SK-N-SH (cell line): ENCODE measurements at regions not wholly inside any gene's neighbourhood (a gene's known extent, or its start where the extent isn't known, plus 50 kb on each side); places are given as distances from the start of the nearest gene placed in this dataset.

Experiments
- CTCF ChIA-PET: fragments of 300-600, 350-600 bp; formaldehyde crosslinking; extraction: SDS; loops from one replicate; lab custom pipeline; 2021; lab: Yijun Ruan, JAX
- POLR2A ChIA-PET: fragments of 350-600 bp; sonication (Branson Sonifier 250); formaldehyde crosslinking; extraction: SDS; loops from one replicate; lab custom pipeline; 2020; ENCODE audit warnings: antibody characterized with exemption, inconsistent platforms; lab: Yijun Ruan, JAX
- DNase-seq: peaks from one replicate; pipeline ENCODE4 v3.0.0; 2012
- H2AFZ ChIP-seq: fragments of 200-600 bp; sonication (generic); 2 replicates; pipeline ENCODE4 v1.8.1; 2016; ENCODE audit warnings: antibody characterized with exemption, mild to moderate bottlenecking, low read depth
- H3F3A ChIP-seq: fragments of 200-600 bp; sonication (generic); replicated peaks from 2 replicates; pipeline ENCODE3; 2016; ENCODE audit warnings: antibody characterized with exemption, mild to moderate bottlenecking; ENCODE audit not compliant: insufficient read depth
- H3K27ac ChIP-seq, 2 experiments: fragments of 200-500 bp in 1 of 2; fragments of 200-600 bp in 1 of 2; sonication (Bioruptor generic) in 1 of 2; sonication (generic), shearing (Covaris generic) in 1 of 2; 2 replicates each; pipeline versions ENCODE4 v1.5.1 to v1.6.1; 2014 to 2016; ENCODE audit warnings: low read depth in 2 of 2, inconsistent platforms in 1 of 2, low read length in 1 of 2, mild to moderate bottlenecking in 1 of 2, mixed read lengths in 1 of 2
- H3K27me3 ChIP-seq: fragments of 200-600 bp; sonication (generic), shearing (Covaris generic); 2 replicates; pipeline ENCODE4 v1.6.1; 2016; ENCODE audit warnings: mixed run types; ENCODE audit not compliant: insufficient read depth
- H3K36me3 ChIP-seq, 2 experiments: fragments of 200-500 bp in 1 of 2; fragments of 200-600 bp in 1 of 2; sonication (Bioruptor generic) in 1 of 2; sonication (generic) in 1 of 2; replicated peaks in 1 of 2; 2 replicates each; pipeline versions ENCODE3 to v1.5.1; 2014 to 2016; ENCODE audit warnings: low read length in 1 of 2, mild to moderate bottlenecking in 1 of 2; ENCODE audit not compliant: insufficient read depth in 2 of 2, control insufficient read depth in 1 of 2
- H3K4me1 ChIP-seq, 2 experiments: fragments of 200-500 bp in 1 of 2; fragments of 200-600 bp in 1 of 2; sonication (Bioruptor generic) in 1 of 2; sonication (generic), shearing (Covaris generic) in 1 of 2; 2 replicates each; pipeline versions ENCODE4 v1.5.1 to v1.6.1; 2014 to 2016; ENCODE audit warnings: low read depth in 1 of 2, low read length in 1 of 2, mixed run types in 1 of 2; ENCODE audit not compliant: insufficient read depth in 2 of 2, control insufficient read depth in 1 of 2
- H3K4me2 ChIP-seq: fragments of 200-600 bp; sonication (generic), shearing (Covaris generic); 2 replicates; pipeline ENCODE4 v1.6.1; 2017; ENCODE audit warnings: mixed run types
- H3K4me3 ChIP-seq, 2 experiments: fragments of 200-500 bp in 1 of 2; fragments of 200-600 bp in 1 of 2; sonication (Bioruptor generic) in 1 of 2; sonication (generic), shearing (Covaris generic) in 1 of 2; 2 replicates each; pipeline versions ENCODE4 v1.5.1 to v1.8.1; 2014 to 2016; ENCODE audit warnings: low read depth in 2 of 2, inconsistent platforms in 1 of 2, low read length in 1 of 2, mild to moderate bottlenecking in 1 of 2, mixed read lengths in 1 of 2, moderate library complexity in 1 of 2
- H3K79me2 ChIP-seq: fragments of 200-600 bp; sonication (generic); 2 replicates; pipeline ENCODE4 v1.8.1; 2017; ENCODE audit warnings: mild to moderate bottlenecking; ENCODE audit not compliant: insufficient read depth
- H3K9ac ChIP-seq: fragments of 200-600 bp; sonication (generic); 2 replicates; pipeline ENCODE4 v1.6.1; 2017; ENCODE audit warnings: mixed run types
- H3K9me2 ChIP-seq: fragments of 200-600 bp; sonication (generic); 2 replicates; pipeline ENCODE4 v1.6.1; 2017; ENCODE audit warnings: mixed run types
- H3K9me3 ChIP-seq: fragments of 200-600 bp; sonication (generic); 2 replicates; pipeline ENCODE4 v1.6.1; 2017; ENCODE audit warnings: mixed run types, mild to moderate bottlenecking, moderate library complexity
- H4K20me1 ChIP-seq: fragments of 200-600 bp; sonication (generic); 2 replicates; pipeline ENCODE4 v1.6.1; 2017; ENCODE audit warnings: mild to moderate bottlenecking, mixed run types; ENCODE audit not compliant: insufficient read depth
- ELF1 ChIP-seq: IDR thresholded peaks from 2 replicates; pipeline ENCODE4 v1.4.0; 2012
- FOXJ3 ChIP-seq: sonication (generic); formaldehyde crosslinking; IDR thresholded peaks from 2 replicates; pipeline ENCODE4 v1.5.1; 2020; ENCODE audit warnings: mild to moderate bottlenecking, missing genetic modification reagents
- GABPA ChIP-seq: IDR thresholded peaks from 2 replicates; pipeline ENCODE4 v1.4.0; 2012; ENCODE audit warnings: low read depth, mild to moderate bottlenecking
- JUND ChIP-seq: IDR thresholded peaks from 2 replicates; pipeline ENCODE4 v1.4.0; 2012
- MEF2A ChIP-seq: IDR thresholded peaks from 2 replicates; pipeline ENCODE4 v1.4.0; 2012; ENCODE audit warnings: low read depth, borderline replicate concordance
- NFIC ChIP-seq: IDR thresholded peaks from 2 replicates; pipeline ENCODE4 v1.4.0; 2012; ENCODE audit warnings: borderline replicate concordance
- POLR2AphosphoS5 ChIP-seq: IDR thresholded peaks from 2 replicates; pipeline ENCODE4 v1.6.1; 2012; ENCODE audit warnings: low read depth, low read length
- RAD21 ChIP-seq: IDR thresholded peaks from 2 replicates; pipeline ENCODE4 v1.6.1; 2012; ENCODE audit warnings: mild to moderate bottlenecking, low read length
- SIN3A ChIP-seq: IDR thresholded peaks from 2 replicates; pipeline ENCODE4 v1.6.1; 2012; ENCODE audit warnings: low read depth, mild to moderate bottlenecking, low read length, moderate library complexity, borderline replicate concordance
- TAF1 ChIP-seq: IDR thresholded peaks from 2 replicates; pipeline ENCODE4 v1.6.1; 2012; ENCODE audit warnings: low read depth, mild to moderate bottlenecking, low read length, moderate library complexity, borderline replicate concordance
- TCF12 ChIP-seq: IDR thresholded peaks from 2 replicates; pipeline ENCODE4 v1.4.0; 2012
- YY1 ChIP-seq: IDR thresholded peaks from 2 replicates; pipeline ENCODE4 v1.4.0; 2012; ENCODE audit warnings: low read depth, mild to moderate bottlenecking
- WGBS: methylation state at CpG from one replicate; pipeline ENCODE4 v1.1.6; 2017; ENCODE audit warnings: low lambda C conversion rate; 5-methylcytosine and 5-hydroxymethylcytosine counted together
- TF ChIP-seq, protein P1 (sequence below): fragments of 200-600 bp; sonication (generic); IDR thresholded peaks from 2 replicates; pipeline ENCODE4 v1.6.1; 2017; ENCODE audit warnings: antibody characterized with exemption, mild to moderate bottlenecking, moderate library complexity
- TF ChIP-seq, protein P2 (sequence below): fragments of 150-350 bp; IDR thresholded peaks from 2 replicates; pipeline ENCODE4 v1.6.1; 2016; ENCODE audit warnings: mild to moderate bottlenecking, low read depth, low read length

DNA sequence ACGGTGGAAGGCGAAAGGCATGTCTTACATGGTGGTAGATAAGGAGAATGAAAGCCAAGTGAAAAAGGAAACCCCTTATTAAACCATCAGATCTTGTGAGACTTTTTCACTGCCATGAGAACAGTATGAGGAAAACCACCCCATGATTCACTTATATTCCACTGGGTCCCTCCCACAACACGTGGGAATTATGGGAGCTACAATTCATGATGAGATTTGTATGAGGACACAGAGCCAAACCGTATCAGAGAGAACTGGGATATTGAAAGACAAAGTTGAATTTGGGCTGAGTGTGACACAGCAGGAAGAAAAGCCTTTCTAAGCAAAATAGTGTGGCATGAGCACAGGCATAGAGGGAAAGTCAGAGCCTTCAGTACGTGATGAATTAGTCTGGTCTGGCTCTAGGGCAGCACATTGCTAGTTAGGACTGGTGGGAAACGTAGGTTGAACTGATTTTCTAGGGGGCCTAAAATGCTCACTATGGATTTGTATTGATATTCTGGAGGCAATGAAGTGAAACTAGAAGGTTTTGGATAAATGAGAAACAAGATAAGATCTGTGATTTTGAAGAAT, 84.8 kb upstream of the RND3 start:
- Histone ChIP-seq H3K4me3 (no peak overlapping the region), H3K79me2 (no peaks in the 10 kb centered on the region), H3K27ac (no peak overlapping the region), H3K9me2 (no peaks in the 10 kb centered on the region), H3K9me3 (no peaks in the 10 kb centered on the region), H3K27me3 (no peaks in the 10 kb centered on the region), H3K36me3 (no peaks in the 10 kb centered on the region), H3K4me1 (peaks cover 0 to 2% of the 10 kb centered on the region in 2 experiments; a peak in 3 of 4 replicates), H3K9ac (no peak overlapping the region), H3K4me2 (no peak overlapping the region), H3F3A (peaks cover 5% of the 10 kb centered on the region), H4K20me1 (no peaks in the 10 kb centered on the region), H2AFZ (no peak overlapping the region)
- no peak for DNase-seq
- no peak for TF ChIP-seq TAF1
- TF ChIP-seq JUND: no peak
- no peak for TF ChIP-seq NFIC
- TF ChIP-seq TCF12: no peak
- TF ChIP-seq, protein P1, sequence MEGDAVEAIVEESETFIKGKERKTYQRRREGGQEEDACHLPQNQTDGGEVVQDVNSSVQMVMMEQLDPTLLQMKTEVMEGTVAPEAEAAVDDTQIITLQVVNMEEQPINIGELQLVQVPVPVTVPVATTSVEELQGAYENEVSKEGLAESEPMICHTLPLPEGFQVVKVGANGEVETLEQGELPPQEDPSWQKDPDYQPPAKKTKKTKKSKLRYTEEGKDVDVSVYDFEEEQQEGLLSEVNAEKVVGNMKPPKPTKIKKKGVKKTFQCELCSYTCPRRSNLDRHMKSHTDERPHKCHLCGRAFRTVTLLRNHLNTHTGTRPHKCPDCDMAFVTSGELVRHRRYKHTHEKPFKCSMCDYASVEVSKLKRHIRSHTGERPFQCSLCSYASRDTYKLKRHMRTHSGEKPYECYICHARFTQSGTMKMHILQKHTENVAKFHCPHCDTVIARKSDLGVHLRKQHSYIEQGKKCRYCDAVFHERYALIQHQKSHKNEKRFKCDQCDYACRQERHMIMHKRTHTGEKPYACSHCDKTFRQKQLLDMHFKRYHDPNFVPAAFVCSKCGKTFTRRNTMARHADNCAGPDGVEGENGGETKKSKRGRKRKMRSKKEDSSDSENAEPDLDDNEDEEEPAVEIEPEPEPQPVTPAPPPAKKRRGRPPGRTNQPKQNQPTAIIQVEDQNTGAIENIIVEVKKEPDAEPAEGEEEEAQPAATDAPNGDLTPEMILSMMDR: no peak
- no peak for TF ChIP-seq GABPA
- no peak for TF ChIP-seq ELF1
- no peak for TF ChIP-seq YY1
- no peak for TF ChIP-seq RAD21
- TF ChIP-seq, protein P2, sequence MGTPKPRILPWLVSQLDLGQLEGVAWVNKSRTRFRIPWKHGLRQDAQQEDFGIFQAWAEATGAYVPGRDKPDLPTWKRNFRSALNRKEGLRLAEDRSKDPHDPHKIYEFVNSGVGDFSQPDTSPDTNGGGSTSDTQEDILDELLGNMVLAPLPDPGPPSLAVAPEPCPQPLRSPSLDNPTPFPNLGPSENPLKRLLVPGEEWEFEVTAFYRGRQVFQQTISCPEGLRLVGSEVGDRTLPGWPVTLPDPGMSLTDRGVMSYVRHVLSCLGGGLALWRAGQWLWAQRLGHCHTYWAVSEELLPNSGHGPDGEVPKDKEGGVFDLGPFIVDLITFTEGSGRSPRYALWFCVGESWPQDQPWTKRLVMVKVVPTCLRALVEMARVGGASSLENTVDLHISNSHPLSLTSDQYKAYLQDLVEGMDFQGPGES: no peak
- no peak for TF ChIP-seq POLR2AphosphoS5
- TF ChIP-seq FOXJ3 (CRISPR knock-in tag): no peak
- no peak for TF ChIP-seq MEF2A
- POLR2A ChIA-PET: no interaction called here
- WGBS: 95% methylated on average over 6 of the region's 6 CpGs
- CTCF ChIA-PET: no interaction called here

DNA sequence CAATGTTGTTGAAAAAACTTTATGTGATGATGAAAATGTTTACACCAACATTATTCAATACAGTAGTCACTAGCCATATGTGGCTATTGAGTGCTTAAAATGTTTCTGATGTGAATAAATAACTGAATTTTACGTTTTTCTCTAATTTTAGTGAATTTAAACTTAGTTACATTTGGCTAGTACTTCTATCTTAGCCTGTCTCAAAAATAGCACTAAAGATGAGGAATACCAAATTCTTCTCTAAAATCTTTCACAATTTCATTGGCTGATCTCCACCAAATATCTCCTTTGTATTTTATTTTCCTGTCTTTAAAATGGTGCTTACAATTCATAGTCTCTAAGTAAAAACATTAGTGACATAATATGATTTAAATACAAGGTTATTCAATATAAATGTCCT, 83.7 kb upstream of the RND3 start:
- Histone ChIP-seq H3K9me2 (no peaks in the 10 kb centered on the region), H3K27ac (peak overlapping the region; percentile 47 to 75; a peak in 3 of 4 replicates), H3K4me1 (peaks cover 0 to 2% of the 10 kb centered on the region in 2 experiments; a peak in 3 of 4 replicates), H3K9ac (peak overlapping the region; percentile 6; the same call in 1 of the 2 replicates), H3K9me3 (no peaks in the 10 kb centered on the region), H3K36me3 (no peaks in the 10 kb centered on the region), H3K4me2 (peak overlapping the region; percentile 39), H3K4me3 (no peak overlapping the region), H3F3A (peaks cover 5% of the 10 kb centered on the region), H2AFZ (0 out of 2 replicates have a peak overlapping the region, but pooled peaks have one; percentile 4), H4K20me1 (no peaks in the 10 kb centered on the region), H3K27me3 (no peaks in the 10 kb centered on the region)
- no peak for DNase-seq
- 12% methylated on average over 1 of the region's 1 CpG for WGBS
- ChIA-PET CTCF (no interaction called here), POLR2A (no interaction called here)
- TF ChIP-seq YY1: 0 out of 2 replicates have a peak, but pooled peaks have one; percentile 0
- no peak for TF ChIP-seq SIN3A
- TF ChIP-seq, all 33 proteins: peak for 1
- no peaks in the 10 kb centered on the region for H3K79me2 ChIP-seq
